Fibroblast of peridontal ligament (primary cell): ENCODE measurements at regions not wholly inside any gene's neighbourhood (a gene's known extent, or its start where the extent isn't known, plus 50 kb on each side); places are given as distances from the start of the nearest gene placed in this dataset.
"Not testable (repeated sequence)": the region's sequence is repeated elsewhere in the genome, so short reads cannot be mapped to it uniquely, and the experiment has no call there.

Experiments
- DNase-seq: peaks from one replicate; pipeline ENCODE4 v3.0.0-alpha.2; 2010; ENCODE audit errors: extremely low read depth

GRCh38 chr12:92987362-92987761 lies 58.3 kb upstream of the EEA1 start:
- DNase-seq, result peak; percentile 92

- no peak for DNase-seq
Observed at GRCh38 chr12:92987846-92988621, 58.9 kb upstream of the EEA1 start.

GRCh38 chr12:92988622-92989130 lies 59.6 kb upstream of the EEA1 start:
- no peak for DNase-seq

GRCh38 chr12:92989715-92990484 lies 60.8 kb upstream of the EEA1 start:
- DNase-seq, result no peak

GRCh38 chr12:92991134-92991533 lies 62.0 kb upstream of the EEA1 start:
- no peak for DNase-seq

GRCh38 chr12:92992041-92992440 lies 62.9 kb upstream of the EEA1 start:
- DNase-seq, result peak; percentile 48

GRCh38 chr12:92993259-92993658 lies 64.2 kb upstream of the EEA1 start:
- DNase-seq, result no peak

- DNase-seq, result no peak
Observed at GRCh38 chr12:92995258-92995903, 66.3 kb upstream of the EEA1 start.

GRCh38 chr12:93000026-93000425 lies 70.9 kb upstream of the EEA1 start:
- DNase-seq, result no peak

- DNase-seq, result no peak
Observed at GRCh38 chr12:93001407-93001806, 72.3 kb upstream of the EEA1 start.

- DNase-seq, result peak; percentile 89
Observed at GRCh38 chr12:93002293-93003054, 73.4 kb upstream of the EEA1 start.

GRCh38 chr12:93003531-93004239 lies 74.6 kb upstream of the EEA1 start:
- DNase-seq, result no peak

- DNase-seq, result no peak
Observed at GRCh38 chr12:93005928-93006392, 76.9 kb upstream of the EEA1 start.

- no peak for DNase-seq
Observed at GRCh38 chr12:93006471-93007208, 77.5 kb upstream of the EEA1 start.

- DNase-seq, result peak; percentile 35
Observed at GRCh38 chr12:93007544-93007943, 78.4 kb upstream of the EEA1 start.

GRCh38 chr12:93008044-93008778 lies 79.1 kb upstream of the EEA1 start:
- no peak for DNase-seq

- DNase-seq, result not testable (repeated sequence)
Observed at GRCh38 chr12:93008880-93009279, 79.8 kb upstream of the EEA1 start.

GRCh38 chr12:93009533-93009932 lies 80.4 kb upstream of the EEA1 start:
- DNase-seq, result no peak

GRCh38 chr12:93010461-93010860 lies 81.4 kb upstream of the EEA1 start:
- DNase-seq, result no peak

- no peak for DNase-seq
Observed at GRCh38 chr12:93011100-93011499, 82.0 kb upstream of the EEA1 start.
